K562 (cell line): ENCODE measurements at regions not wholly inside any gene's neighbourhood (a gene's known extent, or its start where the extent isn't known, plus 50 kb on each side); places are given as distances from the start of the nearest gene placed in this dataset.

Experiments
- CHD7 ChIP-seq: fragments of 200-600 bp; sonication (generic); IDR thresholded peaks from one replicate; pipeline ENCODE4 v1.6.1; 2012; ENCODE audit warnings: mild to moderate bottlenecking, low read depth, low read length, inconsistent platforms
- MTA2 ChIP-seq: fragments of 450-650 bp; IDR thresholded peaks from 2 replicates; pipeline ENCODE4 v1.6.1; 2016; ENCODE audit warnings: low read depth

- no peak for TF ChIP-seq CHD7
- no peak for TF ChIP-seq MTA2
These were observed 167.7 kb upstream of the INHBA start (continued) for GRCh38 chr7:41870461-41871138.
